Upper lobe of right lung (tissue), 1 donor: ENCODE measurements at regions not wholly inside any gene's neighbourhood (a gene's known extent, or its start where the extent isn't known, plus 50 kb on each side); places are given as distances from the start of the nearest gene placed in this dataset.

Source experiments
- ATAC-seq: fragments of 200-7000 bp; cut with Tn5 transposase; one replicate; pipeline ENCODE4 v1.9.1; 2020; ENCODE audit warnings: mild to moderate bottlenecking, moderate library complexity
- DNase-seq: peaks from one replicate; pipeline ENCODE4 v3.0.0-alpha.2; 2020
- H3K27ac ChIP-seq: fragments of 200-600 bp; one replicate; pipeline ENCODE4 v1.8.0; 2022
- H3K27me3 ChIP-seq: fragments of 200-600 bp; one replicate; pipeline ENCODE4 v1.8.0; 2022; ENCODE audit warnings: mild to moderate bottlenecking
- H3K36me3 ChIP-seq: fragments of 200-600 bp; one replicate; pipeline ENCODE4 v1.8.0; 2022
- H3K4me1 ChIP-seq: fragments of 200-600 bp; one replicate; pipeline ENCODE4 v1.8.0; 2022
- H3K4me3 ChIP-seq: fragments of 200-600 bp; one replicate; pipeline ENCODE4 v1.8.0; 2022; ENCODE audit warnings: mild to moderate bottlenecking
- H3K9me3 ChIP-seq: fragments of 200-600 bp; one replicate; pipeline ENCODE4 v1.8.0; 2022
- intact Hi-C: fragments of 100-400 bp; cut with DNase I; formaldehyde crosslinking; loops from one replicate; pipeline ENCODE4 v1.11.0; 2022
- TF ChIP-seq, protein P1 (sequence below): fragments of 200-600 bp; IDR thresholded peaks from one replicate; pipeline ENCODE4 v1.8.0; 2022; ENCODE audit warnings: antibody characterized with exemption
- donor health status: DM: no; HTN: yes; CAD: no; lungs with severe emphysema.

DNA sequence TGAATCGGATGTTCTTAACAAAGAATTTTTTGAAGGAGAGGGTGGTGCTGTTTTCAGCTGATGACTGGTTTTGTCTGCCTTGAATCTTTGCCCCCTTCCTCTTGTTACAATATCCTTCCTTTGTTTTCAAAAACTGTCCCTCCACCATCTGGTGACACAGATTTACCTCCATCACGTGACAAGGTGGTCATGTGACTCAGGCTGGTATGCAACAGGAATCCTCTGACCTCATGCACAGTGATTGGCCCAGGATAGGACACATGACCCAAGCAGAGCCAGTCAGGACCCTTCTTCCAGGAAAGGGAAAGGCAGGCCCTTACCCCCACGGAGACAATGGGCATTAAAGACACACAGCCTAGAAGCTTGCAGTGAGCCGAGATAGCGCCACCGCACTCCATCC lies 84.7 kb upstream of the MC3R start:
- H3K4me1 ChIP-seq, result no peaks in the 10 kb centered on the region
- intact Hi-C loops, result no loop called here
- no peaks in the 10 kb centered on the region for H3K36me3 ChIP-seq
- no peak overlapping the region for H3K27ac ChIP-seq
- no peak overlapping the region for H3K4me3 ChIP-seq
- H3K27me3 ChIP-seq, result no peaks in the 10 kb centered on the region
- DNase-seq (no peak), ATAC-seq (no peak)
- no peaks in the 10 kb centered on the region for H3K9me3 ChIP-seq
- TF ChIP-seq, protein P1, sequence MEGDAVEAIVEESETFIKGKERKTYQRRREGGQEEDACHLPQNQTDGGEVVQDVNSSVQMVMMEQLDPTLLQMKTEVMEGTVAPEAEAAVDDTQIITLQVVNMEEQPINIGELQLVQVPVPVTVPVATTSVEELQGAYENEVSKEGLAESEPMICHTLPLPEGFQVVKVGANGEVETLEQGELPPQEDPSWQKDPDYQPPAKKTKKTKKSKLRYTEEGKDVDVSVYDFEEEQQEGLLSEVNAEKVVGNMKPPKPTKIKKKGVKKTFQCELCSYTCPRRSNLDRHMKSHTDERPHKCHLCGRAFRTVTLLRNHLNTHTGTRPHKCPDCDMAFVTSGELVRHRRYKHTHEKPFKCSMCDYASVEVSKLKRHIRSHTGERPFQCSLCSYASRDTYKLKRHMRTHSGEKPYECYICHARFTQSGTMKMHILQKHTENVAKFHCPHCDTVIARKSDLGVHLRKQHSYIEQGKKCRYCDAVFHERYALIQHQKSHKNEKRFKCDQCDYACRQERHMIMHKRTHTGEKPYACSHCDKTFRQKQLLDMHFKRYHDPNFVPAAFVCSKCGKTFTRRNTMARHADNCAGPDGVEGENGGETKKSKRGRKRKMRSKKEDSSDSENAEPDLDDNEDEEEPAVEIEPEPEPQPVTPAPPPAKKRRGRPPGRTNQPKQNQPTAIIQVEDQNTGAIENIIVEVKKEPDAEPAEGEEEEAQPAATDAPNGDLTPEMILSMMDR, result no peak

- H3K4me3 ChIP-seq, result no peak overlapping the region
- TF ChIP-seq, protein P1, result no peak
- no peaks in the 10 kb centered on the region for H3K36me3 ChIP-seq
- H3K27ac ChIP-seq, result no peak overlapping the region
- no peaks in the 10 kb centered on the region for H3K9me3 ChIP-seq
- DNase-seq (no peak), ATAC-seq (peak; percentile 30)
- H3K4me1 ChIP-seq, result no peaks in the 10 kb centered on the region
- no peaks in the 10 kb centered on the region for H3K27me3 ChIP-seq
- intact Hi-C loops, result no loop called here
These were observed 81.6 kb upstream of the MC3R start for GRCh38 chr20:56166781-56167465.

DNA sequence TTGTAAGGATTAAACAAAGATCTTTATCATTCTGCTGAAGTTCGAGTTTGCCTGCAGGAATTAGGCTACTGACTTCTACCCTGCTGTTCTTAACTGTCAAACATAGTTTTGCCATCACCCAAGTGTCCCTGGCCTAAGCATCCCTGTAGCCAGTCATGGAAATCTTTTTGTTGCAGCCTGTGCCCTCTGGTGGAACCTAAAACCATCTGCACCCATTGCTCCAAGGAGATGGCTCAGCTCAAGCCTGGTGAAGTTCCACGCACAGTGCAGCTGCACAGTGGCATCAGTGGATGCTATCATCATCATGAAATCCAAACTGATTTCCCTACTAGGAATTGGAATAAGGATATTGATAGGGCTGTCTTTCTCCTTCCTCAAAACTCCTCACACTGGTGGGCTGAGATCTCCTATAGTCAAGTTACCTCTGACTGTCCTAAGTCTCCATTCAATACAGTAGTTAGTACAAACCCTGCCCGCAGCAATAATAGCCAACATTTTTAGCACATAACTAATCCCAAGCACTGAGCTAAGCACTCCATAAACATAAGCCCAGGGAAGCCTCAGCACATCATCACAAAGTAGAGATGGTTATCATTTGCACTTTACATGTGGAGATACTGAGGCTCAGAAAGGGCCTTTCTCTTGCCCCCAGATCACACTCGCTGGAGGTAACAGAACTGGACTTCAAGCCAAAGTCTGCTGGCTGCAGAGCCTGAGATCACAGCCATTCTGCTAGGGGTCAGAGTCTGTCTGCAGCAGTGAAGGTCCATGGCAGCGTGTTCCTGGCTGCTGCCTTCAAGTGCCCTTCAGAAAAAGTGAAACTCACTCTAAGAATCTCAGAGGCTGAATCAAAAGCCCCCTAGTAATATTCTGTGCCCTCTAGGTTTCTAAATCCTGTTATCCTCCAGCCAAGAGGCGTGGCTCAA lies 77.2 kb upstream of the MC3R start:
- Histone ChIP-seq H3K27ac (no peak overlapping the region), H3K4me1 (no peaks in the 10 kb centered on the region), H3K9me3 (no peaks in the 10 kb centered on the region), H3K27me3 (peaks cover 9% of the 10 kb centered on the region), H3K4me3 (no peak overlapping the region), H3K36me3 (no peaks in the 10 kb centered on the region)
- ATAC-seq, result peak; percentile 62
- no peak for DNase-seq
- TF ChIP-seq, protein P1, result peak; percentile 40
- intact Hi-C loops, result no loop called here

- Histone ChIP-seq H3K36me3 (no peaks in the 10 kb centered on the region), H3K27ac (no peak overlapping the region), H3K9me3 (no peaks in the 10 kb centered on the region), H3K27me3 (peaks cover 9% of the 10 kb centered on the region), H3K4me1 (no peaks in the 10 kb centered on the region), H3K4me3 (no peak overlapping the region)
- TF ChIP-seq, protein P1, result no peak
- intact Hi-C loops, result no loop called here
- ATAC-seq, result no peak
- DNase-seq, result no peak
These were observed 75.1 kb upstream of the MC3R start for GRCh38 chr20:56173438-56173837.

- no peak overlapping the region for H3K27ac ChIP-seq
- H3K9me3 ChIP-seq, result no peaks in the 10 kb centered on the region
- H3K4me3 ChIP-seq, result no peak overlapping the region
- H3K27me3 ChIP-seq, result peaks cover 9% of the 10 kb centered on the region
- TF ChIP-seq, protein P1, result no peak
- H3K4me1 ChIP-seq, result no peaks in the 10 kb centered on the region
- ATAC-seq (no peak), DNase-seq (no peak)
- intact Hi-C loops, result no loop called here
- H3K36me3 ChIP-seq, result no peaks in the 10 kb centered on the region
These were observed 74.1 kb upstream of the MC3R start for GRCh38 chr20:56174416-56174815.
